HG02678 (cell line): ENCODE measurements at regions not wholly inside any gene's neighbourhood (a gene's known extent, or its start where the extent isn't known, plus 50 kb on each side); places are given as distances from the start of the nearest gene placed in this dataset.

ENCODE experiments used
- ATAC-seq: cut with Tn5 transposase; IDR thresholded peaks from one replicate; pipeline ENCODE4 v1.9.1; 2021; ENCODE audit warnings: mild to moderate bottlenecking, moderate library complexity; ENCODE audit not compliant: unreplicated experiment

GRCh38 chr18:67710639-67711038 lies 194.1 kb upstream of the DSEL start:
- no peak for ATAC-seq

GRCh38 chr18:67705748-67706147 lies 189.2 kb upstream of the DSEL start:
- ATAC-seq, result no peak

- ATAC-seq, result no peak
Measured at GRCh38 chr18:67695684-67696083, 179.2 kb upstream of the DSEL start.

- ATAC-seq, result no peak
Measured at GRCh38 chr18:67694787-67695186, 178.3 kb upstream of the DSEL start.

- ATAC-seq, result no peak
Measured at GRCh38 chr18:67692811-67693210, 176.3 kb upstream of the DSEL start.

GRCh38 chr18:67682516-67682915 lies 166.0 kb upstream of the DSEL start:
- ATAC-seq, result no peak

- ATAC-seq, result no peak
Measured at GRCh38 chr18:67677489-67677888, 161.0 kb upstream of the DSEL start.

- no peak for ATAC-seq
Measured at GRCh38 chr18:67672716-67673115, 156.2 kb upstream of the DSEL start.

GRCh38 chr18:67672155-67672554 lies 155.6 kb upstream of the DSEL start:
- ATAC-seq, result no peak

GRCh38 chr18:67670024-67670543 lies 153.6 kb upstream of the DSEL start:
- ATAC-seq, result no peak

- ATAC-seq, result no peak
Measured at GRCh38 chr18:67665266-67665665, 148.7 kb upstream of the DSEL start.

- ATAC-seq, result no peak
Measured at GRCh38 chr18:67662996-67663395, 146.5 kb upstream of the DSEL start.

- ATAC-seq, result no peak
Measured at GRCh38 chr18:67661555-67661954, 145.0 kb upstream of the DSEL start.

- ATAC-seq, result no peak
Measured at GRCh38 chr18:67654101-67654500, 137.6 kb upstream of the DSEL start.

GRCh38 chr18:67652288-67652687 lies 135.8 kb upstream of the DSEL start:
- no peak for ATAC-seq

- no peak for ATAC-seq
Measured at GRCh38 chr18:67651438-67651837, 134.9 kb upstream of the DSEL start.

GRCh38 chr18:67650686-67651385 lies 134.3 kb upstream of the DSEL start:
- ATAC-seq, result no peak

GRCh38 chr18:67646890-67647289 lies 130.4 kb upstream of the DSEL start:
- ATAC-seq, result no peak

GRCh38 chr18:67644226-67644625 lies 127.7 kb upstream of the DSEL start:
- no peak for ATAC-seq

- ATAC-seq, result no peak
Measured at GRCh38 chr18:67639872-67640271, 123.4 kb upstream of the DSEL start.

GRCh38 chr18:67636597-67637385 lies 120.3 kb upstream of the DSEL start:
- ATAC-seq, result no peak

GRCh38 chr18:67634631-67635338 lies 118.3 kb upstream of the DSEL start:
- no peak for ATAC-seq
